Pons (tissue), 1 donor: ENCODE measurements at regions not wholly inside any gene's neighbourhood (a gene's known extent, or its start where the extent isn't known, plus 50 kb on each side); places are given as distances from the start of the nearest gene placed in this dataset.
"Not testable (repeated sequence)": the region's sequence is repeated elsewhere in the genome, so short reads cannot be mapped to it uniquely, and the experiment has no call there.

Experiments used
- DNase-seq: peaks from one replicate; pipeline ENCODE4 v3.0.0-alpha.2; 2016; ENCODE audit warnings: low spot score

GRCh38 chr14:56996721-56997399 is 186.6 kb upstream of the OTX2 start:
- no peak for DNase-seq

- DNase-seq, result no peak
Observed at GRCh38 chr14:56995010-56995409, 184.7 kb upstream of the OTX2 start.

GRCh38 chr14:56992332-56992820 is 182.1 kb upstream of the OTX2 start:
- DNase-seq, result no peak

- not testable (repeated sequence) for DNase-seq
Observed at GRCh38 chr14:56990991-56991627, 180.8 kb upstream of the OTX2 start.

GRCh38 chr14:56989359-56989758 is 179.1 kb upstream of the OTX2 start:
- no peak for DNase-seq

- DNase-seq, result peak; percentile 25
Observed at GRCh38 chr14:56979936-56980335, 169.7 kb upstream of the OTX2 start.

- DNase-seq, result no peak
Observed at GRCh38 chr14:56976211-56976610, 165.9 kb upstream of the OTX2 start.

- no peak for DNase-seq
Observed at GRCh38 chr14:56975521-56975920, 165.2 kb upstream of the OTX2 start.

- no peak for DNase-seq
Observed at GRCh38 chr14:56972948-56973347, 162.7 kb upstream of the OTX2 start.

GRCh38 chr14:56964895-56965294 is 154.6 kb upstream of the OTX2 start:
- DNase-seq, result no peak

- no peak for DNase-seq
Observed at GRCh38 chr14:56963381-56963780, 153.1 kb upstream of the OTX2 start.

- no peak for DNase-seq
Observed at GRCh38 chr14:56962444-56963080, 152.3 kb upstream of the OTX2 start.

- no peak for DNase-seq
Observed at GRCh38 chr14:56959869-56960268, 149.6 kb upstream of the OTX2 start.

- no peak for DNase-seq
Observed at GRCh38 chr14:56959121-56959520, 148.8 kb upstream of the OTX2 start.

GRCh38 chr14:56956182-56956581 is 145.9 kb upstream of the OTX2 start:
- DNase-seq, result no peak

- DNase-seq, result no peak
Observed at GRCh38 chr14:56955745-56956144, 145.5 kb upstream of the OTX2 start.

- no peak for DNase-seq
Observed at GRCh38 chr14:56953884-56954283, 143.6 kb upstream of the OTX2 start.

- no peak for DNase-seq
Observed at GRCh38 chr14:56952766-56953473, 142.6 kb upstream of the OTX2 start.

GRCh38 chr14:56949828-56950227 is 139.5 kb upstream of the OTX2 start:
- no peak for DNase-seq

- no peak for DNase-seq
Observed at GRCh38 chr14:56945291-56945690, 135.0 kb upstream of the OTX2 start.

GRCh38 chr14:56944397-56944796 is 134.1 kb upstream of the OTX2 start:
- no peak for DNase-seq

GRCh38 chr14:56933446-56933845 is 123.2 kb upstream of the OTX2 start:
- DNase-seq, result no peak
